HFF-Myc (cell line): ENCODE measurements at regions not wholly inside any gene's neighbourhood (a gene's known extent, or its start where the extent isn't known, plus 50 kb on each side); places are given as distances from the start of the nearest gene placed in this dataset.

Source experiments
- DNase-seq: peaks from one replicate; pipeline ENCODE4 v3.0.0-alpha.2; 2011; ENCODE audit warnings: low read depth; ENCODE audit errors: extremely low read depth
- H3K4me3 ChIP-seq: replicated peaks from 2 replicates; pipeline ENCODE4 v1.5.1; 2011; ENCODE audit warnings: low read depth, mild to moderate bottlenecking, control low read depth, low read length
- TF ChIP-seq, protein P1 (sequence below): IDR thresholded peaks from 2 replicates; pipeline ENCODE4 v1.5.1; 2012; ENCODE audit warnings: mild to moderate bottlenecking, low read depth, low read length, control low read depth; ENCODE audit errors: missing control alignments

DNA sequence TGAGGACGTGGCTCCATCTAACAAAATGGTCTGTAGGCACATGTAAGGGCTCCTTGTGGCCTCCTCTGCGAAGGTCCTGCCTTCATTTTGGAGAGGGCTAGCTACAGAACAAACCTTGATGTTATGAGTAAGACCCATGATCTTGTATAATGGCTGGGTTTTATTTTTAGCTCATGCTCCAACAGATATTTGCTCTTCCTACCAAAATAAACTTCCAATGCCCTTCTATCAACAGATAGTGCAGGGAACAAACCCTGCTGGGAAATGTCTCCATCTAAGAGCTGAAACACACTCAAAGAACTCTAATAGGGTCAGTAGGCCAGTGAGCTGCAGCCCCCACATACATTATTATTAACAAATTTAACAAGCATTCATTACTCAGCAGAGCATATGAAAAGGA is 189.5 kb downstream of the LURAP1L start:
- TF ChIP-seq, protein P1, sequence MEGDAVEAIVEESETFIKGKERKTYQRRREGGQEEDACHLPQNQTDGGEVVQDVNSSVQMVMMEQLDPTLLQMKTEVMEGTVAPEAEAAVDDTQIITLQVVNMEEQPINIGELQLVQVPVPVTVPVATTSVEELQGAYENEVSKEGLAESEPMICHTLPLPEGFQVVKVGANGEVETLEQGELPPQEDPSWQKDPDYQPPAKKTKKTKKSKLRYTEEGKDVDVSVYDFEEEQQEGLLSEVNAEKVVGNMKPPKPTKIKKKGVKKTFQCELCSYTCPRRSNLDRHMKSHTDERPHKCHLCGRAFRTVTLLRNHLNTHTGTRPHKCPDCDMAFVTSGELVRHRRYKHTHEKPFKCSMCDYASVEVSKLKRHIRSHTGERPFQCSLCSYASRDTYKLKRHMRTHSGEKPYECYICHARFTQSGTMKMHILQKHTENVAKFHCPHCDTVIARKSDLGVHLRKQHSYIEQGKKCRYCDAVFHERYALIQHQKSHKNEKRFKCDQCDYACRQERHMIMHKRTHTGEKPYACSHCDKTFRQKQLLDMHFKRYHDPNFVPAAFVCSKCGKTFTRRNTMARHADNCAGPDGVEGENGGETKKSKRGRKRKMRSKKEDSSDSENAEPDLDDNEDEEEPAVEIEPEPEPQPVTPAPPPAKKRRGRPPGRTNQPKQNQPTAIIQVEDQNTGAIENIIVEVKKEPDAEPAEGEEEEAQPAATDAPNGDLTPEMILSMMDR, result no peak
- no peak overlapping the region for H3K4me3 ChIP-seq
- DNase-seq, result no peak

DNA sequence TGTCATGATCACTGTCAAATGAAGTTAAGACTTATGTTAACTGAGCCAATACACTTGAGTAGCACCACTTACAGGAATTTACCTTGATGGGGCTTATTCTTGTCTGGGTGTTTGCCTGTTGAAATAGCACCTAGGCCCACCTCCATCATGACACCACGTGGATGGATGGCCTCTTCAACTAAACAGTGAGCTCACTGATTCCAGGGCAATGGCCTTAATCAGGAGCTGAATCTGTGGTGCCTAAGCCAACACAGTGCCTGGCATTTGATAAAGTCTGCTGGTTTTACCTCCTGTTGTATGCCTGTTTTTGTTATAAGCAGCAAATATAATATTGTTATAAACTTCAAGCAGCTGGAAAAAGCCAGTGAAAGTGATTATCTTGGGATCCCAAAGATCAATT is 190.5 kb downstream of the LURAP1L start:
- TF ChIP-seq, protein P1, result no peak
- H3K4me3 ChIP-seq, result no peak overlapping the region
- DNase-seq, result no peak

DNA sequence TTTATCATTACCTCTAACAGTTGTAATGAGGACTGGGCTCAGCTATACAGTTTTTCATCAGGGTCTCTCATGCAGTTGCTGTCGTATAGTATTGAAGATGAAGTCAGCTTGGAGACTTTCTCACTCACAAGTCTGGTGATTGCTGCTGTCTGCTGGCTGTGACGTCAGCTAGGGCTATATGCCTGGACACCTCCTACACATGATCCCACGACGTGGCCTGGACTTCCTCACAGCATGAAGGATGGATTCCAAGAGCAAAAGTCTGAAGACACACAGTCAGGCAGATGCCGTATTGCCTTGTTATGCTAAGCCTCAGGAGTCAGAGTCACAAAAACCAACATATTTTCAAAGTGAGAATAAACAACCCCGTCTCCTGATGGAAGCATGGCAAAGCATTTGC is 193.3 kb downstream of the LURAP1L start:
- H3K4me3 ChIP-seq, result no peak overlapping the region
- peak; percentile 2 for DNase-seq
- TF ChIP-seq, protein P1, result no peak

DNA sequence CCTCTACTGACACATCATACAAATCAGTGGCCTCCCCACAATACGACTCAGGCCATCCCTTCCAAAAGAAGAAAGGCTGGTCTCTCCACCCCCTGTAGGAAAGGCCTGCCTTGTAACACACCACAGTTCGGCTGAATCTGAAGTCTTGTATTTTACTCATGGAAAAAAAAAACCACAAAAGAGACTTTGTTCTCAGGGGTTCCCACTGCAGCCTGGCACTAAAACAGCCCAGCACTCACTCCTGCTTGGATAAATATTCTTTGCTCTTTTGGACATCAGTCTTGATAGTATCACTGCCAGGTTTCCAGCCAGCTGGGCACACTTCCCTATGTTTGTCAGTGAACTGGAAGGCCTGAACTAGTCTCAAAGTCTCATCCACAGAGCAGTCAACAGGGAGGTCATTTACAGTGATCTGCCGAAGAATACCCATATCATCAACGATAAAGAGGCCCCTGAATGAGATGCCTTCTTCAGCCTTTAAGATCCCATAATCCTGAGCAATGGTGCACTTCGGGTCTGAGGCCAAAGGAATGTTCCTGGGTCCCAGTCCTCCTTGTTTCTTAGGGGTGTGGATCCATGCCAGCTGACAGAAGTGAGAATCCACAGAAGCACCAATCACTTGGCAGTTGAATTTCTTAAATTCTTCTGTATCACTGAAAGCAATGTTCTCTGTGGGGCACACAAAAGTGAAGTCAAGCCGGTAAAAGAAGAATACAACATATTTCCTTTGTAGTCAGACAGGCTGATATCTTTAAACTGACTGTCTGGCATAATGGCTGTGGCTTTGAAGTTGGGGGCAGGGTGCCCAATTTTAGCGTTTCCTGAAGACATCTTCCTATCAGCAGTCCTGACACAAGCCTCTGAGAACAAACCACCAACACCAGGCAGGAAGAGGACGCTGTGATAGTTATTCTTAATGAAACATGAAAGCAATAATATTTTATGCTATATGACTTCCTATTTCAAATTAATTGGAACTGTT is 198.1 kb downstream of the LURAP1L start:
- H3K4me3 ChIP-seq, result no peak overlapping the region
- TF ChIP-seq, protein P1, result no peak
- DNase-seq, result no peak

DNA sequence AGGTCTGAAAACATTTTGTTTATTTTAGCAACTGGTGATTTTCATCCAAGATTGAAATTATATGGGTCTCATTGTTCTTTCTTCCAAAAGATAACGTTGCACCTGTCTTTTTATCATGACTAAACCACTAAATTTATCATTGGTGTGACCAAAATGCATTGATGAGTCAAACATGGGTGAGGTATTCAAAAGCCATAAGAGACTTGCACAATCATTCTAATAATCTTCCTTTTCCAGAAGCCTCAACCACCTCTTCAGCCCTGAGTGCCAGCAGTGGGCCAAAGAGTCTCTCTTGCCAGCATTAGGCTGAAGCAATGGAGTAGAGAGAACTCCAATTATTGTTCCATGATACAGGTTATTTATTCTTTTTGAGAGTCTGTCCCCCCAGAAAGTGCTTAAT is 198.9 kb downstream of the LURAP1L start:
- TF ChIP-seq, protein P1, result no peak
- no peak overlapping the region for H3K4me3 ChIP-seq
- no peak for DNase-seq

DNA sequence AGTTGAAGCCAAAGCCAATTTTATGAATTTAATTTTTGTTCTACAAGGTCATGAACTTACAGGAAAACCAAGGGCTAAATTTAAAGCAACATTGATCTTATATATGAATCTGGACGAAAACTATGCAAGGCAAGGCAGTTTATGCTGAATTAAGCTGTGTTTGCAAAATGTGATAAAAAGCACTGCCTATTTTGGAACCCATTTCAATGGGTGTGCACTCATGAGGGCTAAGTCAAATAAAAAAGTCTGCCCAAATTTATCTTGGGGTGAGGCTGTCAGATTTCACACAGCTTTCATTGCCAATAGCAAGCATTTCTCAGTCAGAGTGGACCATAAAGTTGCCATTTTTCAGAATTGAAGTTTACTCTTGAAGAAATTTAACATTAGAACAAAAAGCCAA is 199.9 kb downstream of the LURAP1L start:
- H3K4me3 ChIP-seq, result no peak overlapping the region
- no peak for DNase-seq
- TF ChIP-seq, protein P1, result no peak
